ENCODE measurements at regions not wholly inside any gene's neighbourhood (a gene's known extent, or its start where the extent isn't known, plus 50 kb on each side); places are given as distances from the start of the nearest gene placed in this dataset.

DNA sequence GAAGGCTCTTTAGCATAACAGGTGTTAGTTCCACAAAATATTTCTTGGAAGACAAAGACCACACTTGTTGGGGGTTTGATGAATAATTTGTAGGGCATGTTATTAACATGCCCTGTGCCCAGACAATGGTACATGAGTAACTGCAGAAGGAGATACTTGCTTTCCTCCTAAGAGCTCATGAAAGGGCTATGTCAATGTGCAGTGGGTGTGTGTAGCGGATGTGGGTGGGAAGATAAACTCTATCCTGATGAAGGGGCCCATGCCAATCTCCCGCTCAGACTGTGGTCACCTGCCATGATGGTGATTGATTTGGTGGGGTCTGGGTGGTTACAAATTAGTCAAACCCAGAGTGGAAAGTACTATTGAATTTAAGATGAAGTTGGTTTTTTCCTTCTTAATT is 69.8 kb upstream of the DNAH14 start:
- no peak overlapping the region for H3K4me3 ChIP-seq (ENCODE audit: low read depth, low read length)
- no peak for DNase-seq (ENCODE audit: low read depth)
- TF ChIP-seq, protein P1, sequence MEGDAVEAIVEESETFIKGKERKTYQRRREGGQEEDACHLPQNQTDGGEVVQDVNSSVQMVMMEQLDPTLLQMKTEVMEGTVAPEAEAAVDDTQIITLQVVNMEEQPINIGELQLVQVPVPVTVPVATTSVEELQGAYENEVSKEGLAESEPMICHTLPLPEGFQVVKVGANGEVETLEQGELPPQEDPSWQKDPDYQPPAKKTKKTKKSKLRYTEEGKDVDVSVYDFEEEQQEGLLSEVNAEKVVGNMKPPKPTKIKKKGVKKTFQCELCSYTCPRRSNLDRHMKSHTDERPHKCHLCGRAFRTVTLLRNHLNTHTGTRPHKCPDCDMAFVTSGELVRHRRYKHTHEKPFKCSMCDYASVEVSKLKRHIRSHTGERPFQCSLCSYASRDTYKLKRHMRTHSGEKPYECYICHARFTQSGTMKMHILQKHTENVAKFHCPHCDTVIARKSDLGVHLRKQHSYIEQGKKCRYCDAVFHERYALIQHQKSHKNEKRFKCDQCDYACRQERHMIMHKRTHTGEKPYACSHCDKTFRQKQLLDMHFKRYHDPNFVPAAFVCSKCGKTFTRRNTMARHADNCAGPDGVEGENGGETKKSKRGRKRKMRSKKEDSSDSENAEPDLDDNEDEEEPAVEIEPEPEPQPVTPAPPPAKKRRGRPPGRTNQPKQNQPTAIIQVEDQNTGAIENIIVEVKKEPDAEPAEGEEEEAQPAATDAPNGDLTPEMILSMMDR (conservative IDR thresholded peaks at IDR 0.05; ENCODE audit: low read depth, low read length), result no peak

DNA sequence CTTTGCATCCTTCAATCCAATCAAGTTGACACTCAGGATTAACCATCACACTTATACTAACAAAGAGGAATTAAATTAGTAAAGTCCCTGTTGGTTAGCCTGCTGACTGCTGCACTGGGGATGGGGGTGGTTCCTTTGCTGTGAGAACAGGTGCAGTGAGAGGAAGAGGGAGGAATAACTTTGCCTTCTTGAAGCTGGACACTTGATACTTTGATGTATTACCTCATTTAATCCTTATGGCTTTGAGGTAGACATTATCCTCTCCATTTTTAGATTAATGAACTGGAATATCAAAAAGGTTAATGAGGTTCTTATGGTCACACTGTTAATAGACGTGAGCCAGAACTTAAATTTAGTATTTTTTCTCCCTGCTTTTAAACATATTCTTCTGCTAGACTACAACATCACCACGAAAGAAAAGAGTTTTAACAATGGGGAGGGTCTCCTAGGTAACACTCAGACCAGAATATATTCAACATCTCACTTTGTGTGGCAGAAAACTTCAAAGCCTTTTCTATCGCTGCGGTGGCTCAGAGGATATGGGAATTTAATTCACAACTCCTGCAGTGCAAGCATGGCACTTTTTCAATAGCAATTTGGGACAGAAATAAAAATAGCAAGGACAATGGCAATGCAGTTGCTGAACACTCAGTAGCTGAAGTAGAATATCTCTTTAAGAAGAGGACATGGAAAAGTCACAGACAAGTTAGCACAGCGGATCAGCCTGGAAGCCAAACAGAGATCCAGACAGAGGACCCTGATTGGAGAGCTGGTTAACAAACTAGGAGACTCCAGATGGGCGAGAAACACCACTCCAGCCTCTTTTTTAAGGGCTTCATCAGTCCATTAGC is 68.8 kb upstream of the DNAH14 start:
- TF ChIP-seq, protein P1 (conservative IDR thresholded peaks at IDR 0.05; ENCODE audit: low read depth, low read length), result no peak
- no peak overlapping the region for H3K4me3 ChIP-seq (ENCODE audit: low read depth, low read length)
- DNase-seq (ENCODE audit: low read depth), result no peak

DNA sequence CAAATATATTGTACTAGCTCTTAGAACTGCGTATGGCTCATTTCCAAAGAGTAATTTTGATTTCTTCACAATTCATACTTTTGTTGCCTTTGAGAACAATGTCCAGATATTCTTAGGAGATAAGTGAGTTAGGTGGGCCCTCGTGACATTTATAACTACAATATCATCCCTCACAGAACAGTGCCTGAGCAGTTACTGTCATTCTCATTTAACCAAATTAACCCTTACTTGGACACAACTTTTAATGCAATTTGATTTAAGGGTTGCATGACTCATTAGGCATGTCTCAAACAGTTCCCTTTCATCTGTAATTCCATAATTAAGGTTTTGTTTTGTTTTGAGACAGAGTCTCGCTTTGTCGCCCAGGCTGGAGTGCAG is 68.1 kb upstream of the DNAH14 start:
- no peak for DNase-seq (ENCODE audit: low read depth)
- no peak overlapping the region for H3K4me3 ChIP-seq (ENCODE audit: low read depth, low read length)
- TF ChIP-seq, protein P1 (conservative IDR thresholded peaks at IDR 0.05; ENCODE audit: low read depth, low read length), result no peak

DNA sequence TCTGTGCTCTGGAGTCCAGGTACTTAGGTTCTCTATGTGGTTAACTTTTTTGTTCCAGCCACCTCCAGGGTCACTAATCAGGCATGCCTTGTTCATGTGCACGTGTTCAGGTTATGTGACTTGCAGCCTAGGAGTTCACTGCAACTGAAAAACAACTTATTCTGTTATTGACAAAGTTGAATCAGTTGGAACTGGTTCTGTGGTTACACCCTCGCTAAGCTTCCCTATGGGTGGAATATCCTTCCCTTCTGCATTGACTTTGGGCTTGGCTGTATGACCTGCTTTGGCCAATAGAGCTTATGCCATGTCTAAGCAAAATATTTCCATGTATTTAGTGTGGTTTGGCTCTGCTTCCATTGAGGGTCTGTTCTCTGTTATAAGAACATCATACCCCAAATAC is 66.0 kb upstream of the DNAH14 start:
- DNase-seq (ENCODE audit: low read depth), result no peak
- TF ChIP-seq, protein P1 (conservative IDR thresholded peaks at IDR 0.05; ENCODE audit: low read depth, low read length), result no peak
- no peak overlapping the region for H3K4me3 ChIP-seq (ENCODE audit: low read depth, low read length)

DNA sequence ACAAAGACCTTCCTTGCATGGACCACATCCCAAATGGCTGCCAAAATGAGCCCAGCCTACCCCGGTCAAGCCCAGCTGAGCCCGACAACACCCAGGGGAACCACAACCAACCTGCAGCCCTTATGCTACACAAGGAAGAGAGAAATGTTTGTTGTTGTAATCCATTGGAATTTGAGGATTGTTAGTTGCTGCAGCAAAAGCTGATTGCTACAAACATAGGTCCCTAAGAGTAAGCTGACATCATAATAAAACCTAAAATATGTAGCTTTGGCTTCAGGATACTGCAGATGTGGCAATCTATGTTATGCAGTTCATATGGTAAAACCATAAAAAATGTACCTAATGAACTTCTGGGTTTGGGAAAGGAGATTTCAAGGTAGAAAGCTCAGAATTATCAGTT is 65.5 kb upstream of the DNAH14 start:
- TF ChIP-seq, protein P1 (conservative IDR thresholded peaks at IDR 0.05; ENCODE audit: low read depth, low read length), result no peak
- peak; percentile 11 for DNase-seq (ENCODE audit: low read depth)
- H3K4me3 ChIP-seq (ENCODE audit: low read depth, low read length), result no peak overlapping the region

DNA sequence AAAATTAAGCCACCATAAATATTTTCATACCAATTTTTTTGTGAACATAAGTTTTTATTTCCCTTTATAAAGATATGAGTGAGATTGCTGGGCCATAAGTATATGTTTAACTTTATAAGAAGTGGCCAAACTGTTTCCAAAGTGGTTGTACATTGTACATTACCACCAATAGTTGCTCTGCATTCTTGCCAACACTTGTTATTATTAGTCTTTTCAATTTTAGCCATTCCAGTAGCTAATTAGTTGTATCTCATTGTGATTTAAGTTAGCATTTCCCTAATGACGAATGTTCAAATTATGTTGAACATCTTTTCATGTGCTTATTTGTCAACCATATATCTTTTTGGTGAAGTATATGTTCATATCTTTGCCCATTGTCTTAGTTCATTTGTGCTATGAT is 64.0 kb upstream of the DNAH14 start:
- no peak for DNase-seq (ENCODE audit: low read depth)

More for the DNA sequence above, 64.0 kb upstream of the DNAH14 start:
- no peak overlapping the region for H3K4me3 ChIP-seq (ENCODE audit: low read depth, low read length)
- TF ChIP-seq, protein P1 (conservative IDR thresholded peaks at IDR 0.05; ENCODE audit: low read depth, low read length), result no peak
